HG02840 (cell line): ENCODE measurements at regions not wholly inside any gene's neighbourhood (a gene's known extent, or its start where the extent isn't known, plus 50 kb on each side); places are given as distances from the start of the nearest gene placed in this dataset.
A peak's percentile ranks its signal among the peaks of the same experiment; 100 is the strongest.
"Not testable (repeated sequence)": the region's sequence is repeated elsewhere in the genome, so short reads cannot be mapped to it uniquely, and the experiment has no call there.

ENCODE experiments used
- ATAC-seq: cut with Tn5 transposase; IDR thresholded peaks from one replicate; pipeline ENCODE4 v1.9.1; 2021; ENCODE audit warnings: mild to moderate bottlenecking, moderate library complexity, moderate number of reproducible peaks; ENCODE audit not compliant: unreplicated experiment, low FRiP score

- ATAC-seq: no peak
Observed at GRCh38 chr9:117649126-117649525, 55.1 kb upstream of the TLR4 start.

- ATAC-seq: no peak
Observed at GRCh38 chr9:117644932-117645636, 59.1 kb upstream of the TLR4 start.

GRCh38 chr9:117644133-117644931 is 59.9 kb upstream of the TLR4 start:
- ATAC-seq: peak; percentile 82

- ATAC-seq: no peak
Observed at GRCh38 chr9:117643288-117643654, 60.9 kb upstream of the TLR4 start.

- not testable (repeated sequence) for ATAC-seq
Observed at GRCh38 chr9:117642571-117643287, 61.5 kb upstream of the TLR4 start.

GRCh38 chr9:117636681-117637080 is 67.5 kb upstream of the TLR4 start:
- ATAC-seq: no peak

GRCh38 chr9:117625154-117625553 is 79.0 kb upstream of the TLR4 start:
- ATAC-seq: no peak

GRCh38 chr9:117624106-117624505 is 80.1 kb upstream of the TLR4 start:
- no peak for ATAC-seq

GRCh38 chr9:117622347-117622746 is 81.9 kb upstream of the TLR4 start:
- no peak for ATAC-seq

GRCh38 chr9:117616431-117616831 is 87.8 kb upstream of the TLR4 start:
- no peak for ATAC-seq

GRCh38 chr9:117612317-117612716 is 91.9 kb upstream of the TLR4 start:
- ATAC-seq: no peak

- no peak for ATAC-seq
Observed at GRCh38 chr9:117597977-117598376, 106.2 kb upstream of the TLR4 start.

- no peak for ATAC-seq
Observed at GRCh38 chr9:117596678-117597077, 107.5 kb upstream of the TLR4 start.

GRCh38 chr9:117595650-117596049 is 108.6 kb upstream of the TLR4 start:
- no peak for ATAC-seq

- no peak for ATAC-seq
Observed at GRCh38 chr9:117587263-117587662, 116.9 kb upstream of the TLR4 start.

- ATAC-seq: no peak
Observed at GRCh38 chr9:117574099-117574498, 130.1 kb upstream of the TLR4 start.

- ATAC-seq: no peak
Observed at GRCh38 chr9:117564839-117565238, 139.4 kb upstream of the TLR4 start.

- ATAC-seq: no peak
Observed at GRCh38 chr9:117561761-117562160, 142.4 kb upstream of the TLR4 start.

GRCh38 chr9:117555964-117556629 is 141.2 kb upstream of the ASTN2 start:
- no peak for ATAC-seq

- ATAC-seq: no peak
Observed at GRCh38 chr9:117552811-117553210, 138.0 kb upstream of the ASTN2 start.

GRCh38 chr9:117551171-117551570 is 136.3 kb upstream of the ASTN2 start:
- no peak for ATAC-seq
